ENCODE measurements at regions not wholly inside any gene's neighbourhood (a gene's known extent, or its start where the extent isn't known, plus 50 kb on each side); places are given as distances from the start of the nearest gene placed in this dataset.

- TF ChIP-seq, protein P1, sequence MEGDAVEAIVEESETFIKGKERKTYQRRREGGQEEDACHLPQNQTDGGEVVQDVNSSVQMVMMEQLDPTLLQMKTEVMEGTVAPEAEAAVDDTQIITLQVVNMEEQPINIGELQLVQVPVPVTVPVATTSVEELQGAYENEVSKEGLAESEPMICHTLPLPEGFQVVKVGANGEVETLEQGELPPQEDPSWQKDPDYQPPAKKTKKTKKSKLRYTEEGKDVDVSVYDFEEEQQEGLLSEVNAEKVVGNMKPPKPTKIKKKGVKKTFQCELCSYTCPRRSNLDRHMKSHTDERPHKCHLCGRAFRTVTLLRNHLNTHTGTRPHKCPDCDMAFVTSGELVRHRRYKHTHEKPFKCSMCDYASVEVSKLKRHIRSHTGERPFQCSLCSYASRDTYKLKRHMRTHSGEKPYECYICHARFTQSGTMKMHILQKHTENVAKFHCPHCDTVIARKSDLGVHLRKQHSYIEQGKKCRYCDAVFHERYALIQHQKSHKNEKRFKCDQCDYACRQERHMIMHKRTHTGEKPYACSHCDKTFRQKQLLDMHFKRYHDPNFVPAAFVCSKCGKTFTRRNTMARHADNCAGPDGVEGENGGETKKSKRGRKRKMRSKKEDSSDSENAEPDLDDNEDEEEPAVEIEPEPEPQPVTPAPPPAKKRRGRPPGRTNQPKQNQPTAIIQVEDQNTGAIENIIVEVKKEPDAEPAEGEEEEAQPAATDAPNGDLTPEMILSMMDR (IDR thresholded peaks at IDR 0.05; ENCODE audit: insufficient read depth, low read length, poor library complexity, severe bottlenecking): no peak
- H3K27me3 ChIP-seq (replicated peaks; ENCODE audit: control insufficient read depth, insufficient read depth, low read length): no peaks in the 10 kb centered on the region
Observed at GRCh38 chr10:14454629-14455028, 123.9 kb upstream of the FRMD4A start.

DNA sequence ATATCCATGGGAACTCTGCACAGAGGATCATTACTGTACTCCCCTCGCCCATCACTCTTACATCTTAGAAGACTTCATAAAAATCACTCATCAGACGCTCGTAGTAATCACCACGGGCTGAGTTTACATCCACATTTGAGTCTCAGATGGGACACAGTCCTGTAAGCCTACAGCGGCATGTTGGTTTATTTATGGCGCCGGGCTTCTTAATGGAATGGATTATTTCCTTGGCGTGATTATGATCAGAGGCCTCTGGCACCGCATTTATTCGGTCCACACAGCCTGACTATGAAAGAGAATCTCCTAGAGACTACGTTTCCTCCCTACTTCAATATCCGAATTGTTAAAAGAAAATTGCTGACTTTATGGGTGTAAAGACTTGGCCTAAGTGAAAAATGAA is 123.5 kb upstream of the FRMD4A start:
- H3K27me3 ChIP-seq (replicated peaks; ENCODE audit: control insufficient read depth, insufficient read depth, low read length): no peaks in the 10 kb centered on the region
- no peaks in the 10 kb centered on the region for H3K36me3 ChIP-seq (ENCODE audit: control insufficient read depth, insufficient read depth, low read length)
- TF ChIP-seq, protein P1 (IDR thresholded peaks at IDR 0.05; ENCODE audit: insufficient read depth, low read length, poor library complexity, severe bottlenecking): no peak
- no peak overlapping the region for H3K4me3 ChIP-seq (replicated peaks; ENCODE audit: low read depth, low read length)
- DNase-seq (ENCODE audit: extremely low read depth, insufficient read length): no peak

More at GRCh38 chr10:14454629-14455028, 123.9 kb upstream of the FRMD4A start:
- Histone ChIP-seq H3K36me3 (ENCODE audit: control insufficient read depth, insufficient read depth, low read length) (no peaks in the 10 kb centered on the region), H3K4me3 (replicated peaks; ENCODE audit: low read depth, low read length) (no peak overlapping the region)
- no peak for DNase-seq (ENCODE audit: extremely low read depth, insufficient read length)

DNA sequence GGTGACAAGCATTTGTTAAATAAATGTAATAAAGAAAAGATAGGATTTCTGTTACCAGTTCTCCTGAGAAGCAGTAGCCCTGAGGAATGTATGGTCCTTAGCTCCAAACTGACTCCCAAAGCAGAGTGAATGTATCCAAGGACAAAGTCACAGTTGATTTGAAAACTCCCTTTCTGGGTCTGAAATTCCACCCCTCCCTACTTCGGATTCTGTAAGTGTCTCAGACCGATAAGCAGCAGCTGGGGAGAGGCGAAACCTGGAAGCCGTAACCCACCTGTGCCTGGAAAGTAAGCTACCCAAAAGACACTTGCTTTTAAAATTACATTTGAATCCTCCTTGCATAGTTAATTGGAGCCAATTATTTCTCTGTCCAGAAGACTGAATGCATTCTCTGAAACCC is 122.9 kb upstream of the FRMD4A start:
- no peak for DNase-seq (ENCODE audit: extremely low read depth, insufficient read length)
- no peak overlapping the region for H3K4me3 ChIP-seq (replicated peaks; ENCODE audit: low read depth, low read length)
- H3K36me3 ChIP-seq (ENCODE audit: control insufficient read depth, insufficient read depth, low read length): no peaks in the 10 kb centered on the region
- no peaks in the 10 kb centered on the region for H3K27me3 ChIP-seq (replicated peaks; ENCODE audit: control insufficient read depth, insufficient read depth, low read length)
- TF ChIP-seq, protein P1 (IDR thresholded peaks at IDR 0.05; ENCODE audit: insufficient read depth, low read length, poor library complexity, severe bottlenecking): no peak

DNA sequence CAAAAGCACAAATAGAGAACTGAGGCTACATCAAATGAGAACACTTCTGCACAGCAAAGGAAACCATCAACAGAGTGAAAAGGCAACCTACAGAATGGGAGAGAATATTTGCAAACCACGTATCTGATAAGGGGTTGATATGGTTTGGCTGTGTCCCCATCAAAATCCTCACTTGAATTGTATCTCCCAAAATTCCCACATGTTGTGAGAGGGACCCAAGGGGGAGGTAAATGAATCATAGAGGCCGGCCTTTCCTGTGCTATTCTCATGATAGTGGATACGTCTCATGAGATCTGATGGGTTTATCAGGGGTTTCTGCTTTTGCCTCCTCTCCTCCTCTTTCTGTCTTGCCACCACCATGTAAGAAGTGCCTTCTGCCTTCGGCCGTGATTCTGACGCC is 120.6 kb upstream of the FRMD4A start:
- no peak for DNase-seq (ENCODE audit: extremely low read depth, insufficient read length)
- Histone ChIP-seq H3K27me3 (replicated peaks; ENCODE audit: control insufficient read depth, insufficient read depth, low read length) (no peaks in the 10 kb centered on the region), H3K4me3 (replicated peaks; ENCODE audit: low read depth, low read length) (no peak overlapping the region), H3K36me3 (ENCODE audit: control insufficient read depth, insufficient read depth, low read length) (no peaks in the 10 kb centered on the region)
- TF ChIP-seq, protein P1 (IDR thresholded peaks at IDR 0.05; ENCODE audit: insufficient read depth, low read length, poor library complexity, severe bottlenecking): no peak

DNA sequence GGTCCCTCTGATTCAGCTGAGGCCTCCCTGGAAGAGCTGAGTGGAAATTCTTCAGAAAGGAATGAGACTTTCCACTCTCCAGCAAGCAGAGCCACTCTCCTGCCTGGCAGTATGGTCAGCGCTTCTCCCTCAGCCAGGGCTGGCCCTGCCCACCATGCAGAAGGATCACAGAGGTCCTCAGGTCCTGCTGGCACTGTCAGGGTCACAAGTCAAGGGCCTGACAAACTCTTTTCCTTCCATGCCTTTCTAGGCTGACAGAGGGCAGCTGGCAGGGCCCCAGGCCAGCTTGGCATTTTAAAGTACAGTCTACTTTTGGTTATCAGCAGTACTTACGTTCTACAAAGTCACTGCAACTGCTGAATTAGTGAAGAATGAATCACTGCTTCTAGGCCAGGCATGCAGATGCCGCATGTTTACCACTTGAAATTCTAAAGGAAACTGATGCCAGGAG is 119.3 kb upstream of the FRMD4A start:
- H3K36me3 ChIP-seq (ENCODE audit: control insufficient read depth, insufficient read depth, low read length): no peaks in the 10 kb centered on the region
- H3K4me3 ChIP-seq (replicated peaks; ENCODE audit: low read depth, low read length): no peak overlapping the region
- TF ChIP-seq, protein P1 (IDR thresholded peaks at IDR 0.05; ENCODE audit: insufficient read depth, low read length, poor library complexity, severe bottlenecking): no peak
- no peak for DNase-seq (ENCODE audit: extremely low read depth, insufficient read length)
- no peaks in the 10 kb centered on the region for H3K27me3 ChIP-seq (replicated peaks; ENCODE audit: control insufficient read depth, insufficient read depth, low read length)

DNA sequence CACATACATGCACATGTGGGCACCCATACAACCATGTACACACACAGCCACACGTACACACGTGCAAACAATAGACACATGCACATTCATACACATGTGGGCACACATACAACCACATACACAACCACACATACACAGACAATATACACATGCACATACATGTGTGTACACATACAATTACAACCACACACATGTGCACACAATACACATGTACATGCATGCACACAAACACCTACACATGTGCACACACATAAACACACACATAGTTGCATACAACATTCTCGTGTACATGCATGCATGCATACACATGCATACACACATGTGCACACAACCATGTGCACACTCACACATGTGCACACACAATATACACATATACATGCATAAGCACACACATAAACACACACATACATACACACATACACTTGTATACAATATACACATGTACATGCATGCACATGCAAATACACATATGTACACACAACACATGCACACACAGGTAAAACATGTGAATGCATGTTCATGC is 118.6 kb upstream of the FRMD4A start:
- Histone ChIP-seq H3K4me3 (replicated peaks; ENCODE audit: low read depth, low read length) (no peak overlapping the region), H3K27me3 (replicated peaks; ENCODE audit: control insufficient read depth, insufficient read depth, low read length) (no peaks in the 10 kb centered on the region), H3K36me3 (ENCODE audit: control insufficient read depth, insufficient read depth, low read length) (no peaks in the 10 kb centered on the region)
- DNase-seq (ENCODE audit: extremely low read depth, insufficient read length): no peak
- TF ChIP-seq, protein P1 (IDR thresholded peaks at IDR 0.05; ENCODE audit: insufficient read depth, low read length, poor library complexity, severe bottlenecking): no peak
